Breast epithelium (tissue), 4 donors: ENCODE measurements at regions not wholly inside any gene's neighbourhood (a gene's known extent, or its start where the extent isn't known, plus 50 kb on each side); places are given as distances from the start of the nearest gene placed in this dataset.

Experiments used
- DNase-seq, 2 donors: peaks; one replicate each; pipeline ENCODE4 v3.0.0-alpha.2; 2019; ENCODE audit warnings: low spot score in 2 of 2
- H3K27ac ChIP-seq, 2 donors: fragments of 200-600 bp; sonication (generic) in 1 of 2; one replicate each; pipeline ENCODE4 v1.5.1; 2016 to 2019; ENCODE audit warnings: mild to moderate bottlenecking in 1 of 2
- H3K27me3 ChIP-seq, 2 donors: fragments of 200-600 bp; sonication (generic) in 1 of 2; one replicate each; pipeline versions ENCODE4 v1.5.1 to v1.6.0; 2017 to 2019; ENCODE audit warnings: control low read depth in 1 of 2, mild to moderate bottlenecking in 1 of 2
- H3K36me3 ChIP-seq: fragments of 200-600 bp; one replicate; pipeline ENCODE4 v1.5.1; 2019
- H3K4me1 ChIP-seq, 2 donors: fragments of 200-600 bp; sonication (generic); one replicate each; pipeline ENCODE4 v1.5.1; 2016 to 2019; ENCODE audit warnings: control low read depth in 1 of 2
- H3K4me3 ChIP-seq, 3 donors: fragments of 200-600 bp; sonication (generic); 1 replicate in 2 of 3; 2 replicates in 1 of 3; pipeline ENCODE4 v1.5.1; 2016 to 2019; ENCODE audit warnings: mild to moderate bottlenecking in 3 of 3, moderate library complexity in 2 of 3
- H3K9me3 ChIP-seq, 2 donors: fragments of 200-600 bp; sonication (generic) in 1 of 2; one replicate each; pipeline ENCODE4 v1.5.1; 2016 to 2019; ENCODE audit warnings: control low read depth in 1 of 2
- POLR2A ChIP-seq: fragments of 450-650 bp; IDR thresholded peaks from one replicate; pipeline ENCODE4 v1.6.1; 2016; ENCODE audit warnings: antibody characterized with exemption, mild to moderate bottlenecking, moderate library complexity
- POLR2AphosphoS5 ChIP-seq, 3 donors: sonication (generic); formaldehyde crosslinking; IDR thresholded peaks; one replicate each; pipeline ENCODE4 v1.6.1; 2017; ENCODE audit warnings: antibody characterized with exemption in 3 of 3
- intact Hi-C: fragments of 100-400 bp; cut with DNase I; formaldehyde crosslinking; loops from one replicate; pipeline ENCODE4 v1.15.1; 2023; ENCODE audit warnings: low total_unique reads
- TF ChIP-seq, protein P1 (sequence below), 3 donors: fragments of 450-650 bp; IDR thresholded peaks; one replicate each; pipeline ENCODE4 v1.5.1; 2016 to 2017; ENCODE audit warnings: antibody characterized with exemption in 3 of 3, mild to moderate bottlenecking in 3 of 3, moderate library complexity in 3 of 3

DNA sequence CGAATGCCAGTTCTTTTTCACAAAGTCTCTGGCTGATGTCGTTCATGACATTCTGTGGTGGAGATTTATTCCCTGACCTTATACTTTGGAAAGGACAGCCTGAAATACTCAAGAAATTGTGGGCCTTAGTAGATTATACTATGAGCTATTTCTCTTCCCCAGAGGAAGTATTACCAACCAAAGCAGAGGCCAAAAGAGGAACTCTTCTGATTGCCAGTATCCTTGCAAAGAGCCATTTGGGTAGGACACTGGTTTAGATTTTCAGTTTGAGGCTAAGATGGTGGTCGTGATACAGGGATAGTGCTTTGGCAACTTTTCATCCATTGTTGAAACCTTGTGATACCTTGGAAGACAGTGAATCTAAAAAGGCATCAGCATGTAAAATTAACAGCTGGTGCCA lies 327.3 kb downstream of the HACE1 start:
- no peaks in the 10 kb centered on the region for H3K4me1 ChIP-seq
- intact Hi-C loops: no loop called here

DNA sequence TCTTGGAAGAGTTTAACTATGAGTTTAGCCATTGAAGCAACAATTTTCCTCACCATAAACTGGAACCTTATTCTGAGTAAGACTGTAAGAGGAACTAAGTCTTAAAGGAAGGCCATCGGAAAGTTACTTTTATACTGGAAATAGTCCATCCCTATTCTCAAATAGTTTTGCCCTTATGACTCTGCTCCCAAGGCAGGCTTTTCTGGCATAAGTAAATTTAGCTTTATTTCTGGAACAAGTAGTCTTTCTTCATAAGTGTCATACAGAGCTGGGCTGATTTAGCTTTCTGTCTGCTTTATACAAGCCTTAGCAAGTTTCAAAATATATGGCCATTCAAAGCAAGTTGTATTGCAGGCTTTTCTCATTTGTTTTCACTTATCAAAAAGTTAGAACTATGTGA lies 328.1 kb downstream of the HACE1 start:
- H3K27ac ChIP-seq: no peak overlapping the region

More for the DNA sequence above, 327.3 kb downstream of the HACE1 start:
- DNase-seq: no peak
- Histone ChIP-seq H3K27me3 (no peaks in the 10 kb centered on the region), H3K9me3 (no peaks in the 10 kb centered on the region), H3K27ac (no peak overlapping the region), H3K4me3 (no peak overlapping the region), H3K36me3 (no peaks in the 10 kb centered on the region)
- TF ChIP-seq, protein P1, sequence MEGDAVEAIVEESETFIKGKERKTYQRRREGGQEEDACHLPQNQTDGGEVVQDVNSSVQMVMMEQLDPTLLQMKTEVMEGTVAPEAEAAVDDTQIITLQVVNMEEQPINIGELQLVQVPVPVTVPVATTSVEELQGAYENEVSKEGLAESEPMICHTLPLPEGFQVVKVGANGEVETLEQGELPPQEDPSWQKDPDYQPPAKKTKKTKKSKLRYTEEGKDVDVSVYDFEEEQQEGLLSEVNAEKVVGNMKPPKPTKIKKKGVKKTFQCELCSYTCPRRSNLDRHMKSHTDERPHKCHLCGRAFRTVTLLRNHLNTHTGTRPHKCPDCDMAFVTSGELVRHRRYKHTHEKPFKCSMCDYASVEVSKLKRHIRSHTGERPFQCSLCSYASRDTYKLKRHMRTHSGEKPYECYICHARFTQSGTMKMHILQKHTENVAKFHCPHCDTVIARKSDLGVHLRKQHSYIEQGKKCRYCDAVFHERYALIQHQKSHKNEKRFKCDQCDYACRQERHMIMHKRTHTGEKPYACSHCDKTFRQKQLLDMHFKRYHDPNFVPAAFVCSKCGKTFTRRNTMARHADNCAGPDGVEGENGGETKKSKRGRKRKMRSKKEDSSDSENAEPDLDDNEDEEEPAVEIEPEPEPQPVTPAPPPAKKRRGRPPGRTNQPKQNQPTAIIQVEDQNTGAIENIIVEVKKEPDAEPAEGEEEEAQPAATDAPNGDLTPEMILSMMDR (IDR thresholded peaks at IDR 0.05): no peak
- no peak for TF ChIP-seq POLR2AphosphoS5 (IDR thresholded peaks at IDR 0.05)
- TF ChIP-seq POLR2A: no peak

DNA sequence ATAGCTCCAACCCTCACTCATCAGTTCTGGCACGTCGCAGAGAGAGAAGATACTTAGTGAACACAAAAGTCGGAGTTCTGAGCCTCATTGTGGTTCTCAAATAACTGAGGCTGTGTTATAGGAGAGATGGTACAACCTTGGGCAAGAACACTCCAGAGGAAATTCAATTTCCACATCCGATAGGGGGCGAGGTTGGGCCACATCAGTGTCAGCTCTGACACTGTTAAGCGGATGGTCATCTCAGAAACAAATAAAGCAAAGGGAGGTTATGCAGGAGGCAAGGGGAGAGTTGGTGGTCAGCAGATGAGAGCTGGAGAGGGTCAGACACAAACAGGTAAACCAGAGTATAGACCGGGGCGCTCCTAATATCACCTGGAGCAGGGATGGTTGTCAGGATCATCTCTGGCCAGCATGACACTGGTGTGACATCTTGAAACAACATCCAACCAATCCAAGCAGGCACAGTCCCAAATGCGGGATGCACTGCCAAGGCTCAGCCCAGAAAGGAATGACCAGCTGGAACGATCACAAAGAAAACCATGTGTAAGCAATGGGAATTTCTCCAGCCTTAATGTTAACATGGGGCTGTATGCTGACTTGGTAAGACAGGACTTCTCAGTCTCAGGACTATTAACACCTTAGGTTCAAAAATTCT lies 331.8 kb downstream of the HACE1 start:
- Histone ChIP-seq H3K9me3 (no peaks in the 10 kb centered on the region), H3K27me3 (no peaks in the 10 kb centered on the region), H3K36me3 (no peaks in the 10 kb centered on the region), H3K4me3 (no peak overlapping the region), H3K27ac (no peak overlapping the region), H3K4me1 (no peaks in the 10 kb centered on the region)
- TF ChIP-seq POLR2AphosphoS5 (IDR thresholded peaks at IDR 0.05) (no peak), POLR2A (no peak)
- TF ChIP-seq, protein P1 (IDR thresholded peaks at IDR 0.05): no peak
- intact Hi-C loops: no loop called here
- no peak for DNase-seq

More for the DNA sequence above, 328.1 kb downstream of the HACE1 start:
- no peak for DNase-seq
- intact Hi-C loops: no loop called here
- TF ChIP-seq, protein P1 (IDR thresholded peaks at IDR 0.05): no peak
- no peak for TF ChIP-seq POLR2A
- TF ChIP-seq POLR2AphosphoS5 (IDR thresholded peaks at IDR 0.05): no peak
- no peak overlapping the region for H3K4me3 ChIP-seq
- H3K4me1 ChIP-seq: no peaks in the 10 kb centered on the region
- H3K36me3 ChIP-seq: no peaks in the 10 kb centered on the region
- H3K9me3 ChIP-seq: no peaks in the 10 kb centered on the region
- H3K27me3 ChIP-seq: no peaks in the 10 kb centered on the region

DNA sequence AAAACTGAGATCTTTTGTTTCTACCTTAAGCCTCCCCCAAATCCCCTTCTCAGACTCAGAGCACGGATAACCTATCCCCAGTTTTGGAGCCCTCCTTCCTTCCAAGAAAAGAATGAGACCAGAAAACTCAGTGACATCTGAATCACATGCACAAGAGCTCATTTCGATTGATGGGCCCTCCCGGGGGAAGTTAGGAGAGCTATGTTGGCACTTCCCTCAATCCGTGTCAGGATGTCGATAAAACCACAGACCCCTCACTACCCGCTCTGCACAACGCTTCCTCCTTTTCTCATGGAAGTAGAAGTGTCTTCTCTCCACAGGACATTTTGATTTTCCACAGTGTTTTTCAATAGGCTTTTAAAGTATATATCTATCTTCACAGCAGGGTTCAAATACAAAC lies 332.4 kb downstream of the HACE1 start:
- H3K27ac ChIP-seq: no peak overlapping the region
- H3K4me3 ChIP-seq: no peak overlapping the region
- TF ChIP-seq POLR2AphosphoS5 (IDR thresholded peaks at IDR 0.05) (no peak), POLR2A (no peak)
- TF ChIP-seq, protein P1 (IDR thresholded peaks at IDR 0.05): no peak
- intact Hi-C loops: no loop called here
- H3K9me3 ChIP-seq: no peaks in the 10 kb centered on the region
- H3K27me3 ChIP-seq: no peaks in the 10 kb centered on the region
- H3K36me3 ChIP-seq: no peaks in the 10 kb centered on the region
- DNase-seq: no peak
- no peaks in the 10 kb centered on the region for H3K4me1 ChIP-seq

DNA sequence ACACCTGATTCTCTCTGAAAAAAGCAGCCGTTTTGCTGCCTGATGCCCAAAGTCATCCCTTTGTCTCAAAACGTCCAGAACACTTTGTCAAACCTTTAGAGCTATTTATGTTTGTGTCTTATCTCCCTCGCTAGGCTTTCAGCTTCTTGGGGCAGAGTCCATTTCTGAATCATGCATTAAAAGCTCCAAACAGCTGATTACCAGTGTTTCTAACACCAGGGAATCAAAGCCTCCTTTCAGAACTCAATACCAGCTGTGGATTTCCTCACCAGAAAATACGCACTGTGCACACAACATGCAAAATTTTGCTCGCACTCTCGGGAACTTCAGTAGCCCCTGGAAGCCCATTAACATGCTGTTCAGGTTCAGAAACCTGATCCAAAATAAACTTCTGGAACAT lies 333.3 kb downstream of the HACE1 start:
- intact Hi-C loops: no loop called here
- TF ChIP-seq POLR2A (no peak), POLR2AphosphoS5 (IDR thresholded peaks at IDR 0.05) (no peak)
- TF ChIP-seq, protein P1 (IDR thresholded peaks at IDR 0.05): no peak
- no peak for DNase-seq
- no peaks in the 10 kb centered on the region for H3K36me3 ChIP-seq
- H3K4me3 ChIP-seq: no peak overlapping the region
- H3K4me1 ChIP-seq: no peaks in the 10 kb centered on the region
- no peaks in the 10 kb centered on the region for H3K9me3 ChIP-seq
- no peak overlapping the region for H3K27ac ChIP-seq
- no peaks in the 10 kb centered on the region for H3K27me3 ChIP-seq
